ENCODE measurements at regions not wholly inside any gene's neighbourhood (a gene's known extent, or its start where the extent isn't known, plus 50 kb on each side); places are given as distances from the start of the nearest gene placed in this dataset.
"Not testable (repeated sequence)": the region's sequence is repeated elsewhere in the genome, so short reads cannot be mapped to it uniquely, and the experiment has no call there.

DNA sequence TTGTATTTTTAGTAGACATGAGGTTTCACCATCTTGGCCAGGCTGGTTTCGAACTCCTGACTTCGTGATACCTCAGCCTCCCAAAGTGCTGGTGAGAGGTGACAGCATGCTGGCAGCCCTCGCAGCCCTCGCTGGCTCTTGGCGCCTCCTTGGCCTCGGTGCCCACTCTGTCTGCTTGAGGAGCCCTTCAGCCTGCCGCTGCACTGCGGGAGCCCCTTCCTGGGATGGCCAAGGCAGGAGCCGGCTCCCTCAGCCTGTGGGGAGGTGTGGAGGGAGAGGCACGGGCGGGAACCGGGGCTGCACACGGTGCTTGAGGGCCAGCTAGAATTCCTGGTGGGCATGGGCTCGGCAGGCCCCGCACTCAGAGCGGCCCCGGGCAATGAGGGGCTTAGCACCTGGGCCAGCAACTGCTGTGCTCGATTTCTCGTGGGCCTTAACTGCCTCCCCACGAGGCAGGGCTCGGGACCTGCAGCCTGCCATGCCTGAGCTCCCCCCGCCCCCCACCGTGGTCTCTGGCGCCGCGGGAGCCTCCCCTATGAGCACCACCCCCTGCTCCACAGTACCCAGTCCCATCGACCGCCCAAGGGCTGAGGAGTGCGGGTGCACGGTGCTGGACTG is 96.5 kb upstream of the RHOBTB1 start:
- DNase-seq, result no peak

- no peak for DNase-seq
Measured at GRCh38 chr10:61039868-61040267, 95.9 kb upstream of the RHOBTB1 start.

DNA sequence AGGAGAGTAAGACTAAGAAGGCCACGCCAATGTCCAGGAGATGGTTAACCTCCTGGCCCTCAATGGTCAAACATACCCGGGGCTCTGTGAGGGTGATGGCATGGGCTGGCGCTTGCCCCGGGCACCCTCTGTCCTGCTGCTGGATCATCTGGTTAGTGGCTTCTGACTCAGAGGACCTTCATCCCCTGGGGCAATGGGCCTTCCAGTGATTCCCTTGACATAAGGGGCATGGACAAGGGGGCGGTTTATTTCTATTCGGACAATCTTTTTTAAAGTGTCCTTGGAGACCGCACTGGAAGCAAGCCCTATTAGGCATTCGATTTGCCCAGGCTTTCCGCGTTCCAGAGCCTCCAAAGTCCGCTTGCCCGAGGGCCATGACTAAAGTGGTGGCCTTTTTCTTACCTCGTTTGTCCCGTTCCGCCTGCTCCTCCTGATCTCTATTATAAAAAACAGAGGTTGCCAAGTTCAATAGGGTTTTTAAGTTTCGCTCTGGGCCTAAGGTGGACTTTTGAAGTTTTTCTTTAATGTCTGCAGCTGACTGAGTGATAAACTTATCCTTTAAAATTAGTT is 93.4 kb upstream of the RHOBTB1 start:
- not testable (repeated sequence) for DNase-seq

DNA sequence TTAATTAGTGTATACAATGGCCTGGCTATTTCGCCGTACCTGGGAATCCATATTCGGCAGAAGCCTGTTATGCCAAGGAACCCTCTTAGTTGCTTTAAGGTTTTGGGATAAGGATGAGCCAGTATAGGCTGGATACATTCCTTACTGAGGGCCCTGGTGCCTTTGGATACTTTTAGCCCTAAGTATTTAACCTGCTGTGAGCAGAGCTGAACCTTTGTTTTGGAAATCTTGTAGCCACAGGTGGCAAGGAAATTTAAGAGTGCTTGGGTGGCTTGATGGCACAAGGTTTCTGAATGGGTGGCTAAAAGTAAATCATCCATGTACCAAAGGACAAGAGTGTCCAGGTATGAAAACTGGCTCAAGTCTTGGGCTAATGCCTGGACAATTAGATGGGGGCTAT is 92.2 kb upstream of the RHOBTB1 start:
- DNase-seq, result not testable (repeated sequence)

- no peak for DNase-seq
Measured at GRCh38 chr10:61031341-61031740, 87.4 kb upstream of the RHOBTB1 start.

- no peak for DNase-seq
Measured at GRCh38 chr10:61029411-61029810, 85.4 kb upstream of the RHOBTB1 start.

GRCh38 chr10:61028861-61029361 is 84.9 kb upstream of the RHOBTB1 start:
- no peak for DNase-seq

DNA sequence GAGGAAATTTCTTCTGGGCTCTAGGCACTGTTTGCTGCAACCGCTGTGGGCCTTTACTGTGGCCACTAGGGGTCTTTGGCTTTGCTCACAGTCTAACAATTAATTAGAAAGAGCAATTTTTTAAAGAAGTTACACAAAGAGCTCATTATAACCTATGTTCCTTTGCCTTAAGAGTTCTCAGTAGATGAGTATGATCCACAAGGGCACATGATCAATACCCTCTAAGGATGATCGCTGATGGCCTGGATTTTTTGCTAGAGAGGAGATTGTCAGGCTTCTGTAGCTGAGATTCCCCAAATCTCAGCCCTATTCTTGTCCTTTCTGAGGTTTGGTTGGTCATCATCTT is 80.8 kb upstream of the RHOBTB1 start:
- no peak for DNase-seq

- no peak for DNase-seq
Measured at GRCh38 chr10:61024151-61024855, 80.3 kb upstream of the RHOBTB1 start.

DNA sequence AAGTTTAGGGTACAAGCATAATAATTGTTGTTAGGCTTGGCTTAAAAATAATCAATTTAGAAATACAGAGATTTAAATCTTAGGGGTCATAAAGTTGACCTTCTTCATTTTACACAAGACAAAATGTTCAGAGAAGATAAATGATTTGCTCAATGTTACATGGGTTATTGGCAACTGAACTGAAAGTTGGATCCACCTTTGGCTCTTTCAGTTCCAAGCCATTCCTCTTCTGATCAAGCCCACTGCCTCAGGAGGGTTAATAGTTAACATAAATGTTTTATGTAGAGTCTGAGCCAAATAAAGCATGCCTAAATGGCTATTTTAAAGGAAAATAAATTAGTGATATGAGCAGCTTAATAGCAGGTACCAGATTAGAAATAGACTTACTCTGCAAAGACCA is 79.1 kb upstream of the RHOBTB1 start:
- no peak for DNase-seq

- DNase-seq, result no peak
Measured at GRCh38 chr10:61021926-61022325, 77.9 kb upstream of the RHOBTB1 start.

DNA sequence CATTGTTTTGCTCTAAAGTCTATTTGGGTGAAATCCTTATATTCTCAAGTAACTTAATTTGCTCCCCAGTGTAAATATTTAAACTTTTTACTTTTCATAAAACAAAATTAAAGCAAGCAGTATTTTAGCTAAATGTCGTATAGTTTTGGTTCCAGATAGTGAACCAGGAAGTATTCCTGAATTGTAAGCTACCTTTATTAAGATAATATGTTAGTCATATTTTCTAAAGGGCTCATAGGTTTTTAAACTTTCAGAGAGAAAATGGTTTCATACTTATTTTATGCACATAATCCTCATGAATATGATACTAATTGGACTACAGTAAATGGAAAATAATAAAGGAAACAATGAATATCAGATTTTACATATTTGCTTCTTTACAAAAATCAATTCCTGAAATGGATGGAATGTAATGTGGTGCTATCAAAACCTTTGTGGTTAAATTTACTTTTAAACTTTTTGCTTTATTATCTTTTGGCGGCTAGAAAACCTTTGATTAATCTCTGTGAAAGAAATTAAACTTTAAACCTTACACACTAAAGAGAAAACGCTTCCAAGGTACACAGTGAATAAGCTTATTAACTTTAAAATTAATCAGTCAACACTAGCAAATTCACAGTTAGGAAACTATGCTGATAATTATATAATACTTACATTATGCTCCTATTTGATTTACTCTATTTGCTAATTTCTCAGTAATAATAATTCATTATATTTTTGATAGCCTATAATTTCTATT is 76.6 kb upstream of the RHOBTB1 start:
- no peak for DNase-seq

DNA sequence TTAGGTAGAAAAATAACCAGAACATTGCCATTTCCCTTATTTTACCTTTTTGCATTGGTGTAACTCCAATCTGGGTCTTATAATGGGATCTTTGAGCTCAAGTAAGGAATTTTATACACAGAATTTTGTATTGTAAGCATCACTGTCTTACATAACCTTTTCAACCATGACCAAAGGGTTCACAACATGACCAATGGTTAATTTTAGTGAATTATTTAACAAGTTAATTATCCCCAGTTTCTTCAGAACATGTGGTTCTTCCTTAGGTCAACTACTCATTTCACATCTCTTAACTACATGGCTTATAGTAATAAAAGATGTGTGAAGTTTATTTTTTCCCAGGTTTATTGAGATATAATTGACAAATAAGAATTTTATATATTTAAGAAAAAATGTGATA is 74.2 kb upstream of the RHOBTB1 start:
- no peak for DNase-seq

- no peak for DNase-seq
Measured at GRCh38 chr10:61016630-61017029, 72.6 kb upstream of the RHOBTB1 start.

DNA sequence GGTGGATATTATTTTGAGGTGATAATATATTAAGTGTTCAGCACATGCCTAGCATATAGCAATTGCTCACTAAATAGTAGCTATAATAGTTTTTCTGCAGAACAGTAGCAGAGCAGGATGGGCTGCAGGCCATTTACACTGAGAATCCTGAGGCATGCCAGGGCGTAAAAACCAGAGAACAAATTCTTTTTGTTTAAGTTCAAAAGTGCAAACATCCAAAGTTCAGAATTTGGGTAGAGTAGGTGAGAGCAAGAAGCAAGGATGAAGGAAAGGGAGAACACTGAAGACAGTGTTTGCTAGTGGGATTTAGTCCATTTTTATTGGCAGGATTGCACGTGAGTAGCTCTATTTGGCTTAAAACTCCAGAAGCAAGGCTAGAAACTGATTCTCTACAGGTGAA is 72.0 kb upstream of the RHOBTB1 start:
- no peak for DNase-seq

GRCh38 chr10:61010863-61011262 is 66.9 kb upstream of the RHOBTB1 start:
- no peak for DNase-seq

GRCh38 chr10:61003069-61003468 is 59.1 kb upstream of the RHOBTB1 start:
- not testable (repeated sequence) for DNase-seq

DNA sequence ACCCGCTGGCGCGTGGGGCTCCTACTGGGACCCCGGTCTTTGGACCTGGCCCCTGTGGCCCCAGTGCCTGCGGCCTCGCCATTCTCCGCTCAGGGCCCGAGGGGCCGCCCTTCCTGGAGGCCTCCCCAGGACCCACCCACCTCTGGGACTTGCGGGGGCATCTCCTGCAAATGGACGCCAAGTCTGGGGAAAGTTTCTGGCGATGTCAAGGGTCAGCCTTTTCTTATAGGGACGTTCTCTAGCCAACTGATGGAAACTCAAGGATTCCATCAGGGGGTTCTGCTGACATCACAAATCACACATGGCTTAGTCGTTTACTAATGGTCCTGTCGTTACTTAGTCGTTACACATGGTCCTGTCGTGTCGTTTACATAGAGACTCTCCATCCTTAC is 57.7 kb upstream of the RHOBTB1 start:
- DNase-seq, result no peak

DNA sequence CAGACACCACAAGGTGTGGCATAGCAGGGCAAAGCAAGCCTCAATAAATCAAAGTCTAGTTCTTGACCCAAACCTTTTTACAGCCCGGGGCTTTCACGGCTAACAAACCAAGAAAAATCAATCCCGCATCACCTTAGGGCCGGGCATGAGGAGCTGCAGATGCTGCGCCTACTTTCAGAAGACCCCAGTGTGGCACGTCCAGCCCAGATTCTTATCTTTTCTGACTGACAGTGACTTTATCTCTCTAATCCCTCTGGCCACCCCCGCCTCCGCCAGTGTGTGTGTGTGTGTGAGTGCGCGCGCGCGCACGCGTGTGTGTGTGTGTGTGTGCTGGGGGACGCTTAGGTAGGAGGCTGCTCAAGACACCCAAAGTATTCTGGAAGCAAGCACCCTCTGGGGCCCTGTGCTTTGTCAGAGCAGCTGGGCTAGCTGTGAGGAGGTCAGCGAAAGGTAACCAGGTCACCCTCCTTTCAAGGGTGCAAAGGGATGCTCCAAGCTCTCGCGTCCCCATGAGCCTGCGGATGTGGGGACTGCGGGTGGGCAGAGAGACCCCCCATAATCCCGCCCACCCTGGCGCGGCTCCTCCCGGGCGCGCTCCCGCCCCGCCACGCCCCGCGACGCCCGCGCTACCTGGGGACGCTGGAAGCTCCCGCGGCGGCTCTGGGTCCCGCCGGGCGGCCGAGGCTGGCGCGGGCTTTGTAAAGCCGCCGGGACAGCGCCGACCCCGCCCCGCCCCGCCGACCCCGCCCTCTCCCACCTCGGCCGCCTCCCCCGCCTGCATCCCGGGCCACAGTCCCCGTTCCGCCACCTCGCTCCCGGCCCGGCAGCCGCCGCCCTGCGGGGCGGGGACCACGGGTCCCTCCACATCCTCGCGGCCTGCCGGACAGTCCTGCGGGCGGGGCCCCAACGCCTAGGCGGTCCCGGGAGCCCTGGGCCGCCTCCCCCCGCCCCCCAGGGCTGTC is 57.1 kb upstream of the RHOBTB1 start:
- peak; percentile 26 for DNase-seq

DNA sequence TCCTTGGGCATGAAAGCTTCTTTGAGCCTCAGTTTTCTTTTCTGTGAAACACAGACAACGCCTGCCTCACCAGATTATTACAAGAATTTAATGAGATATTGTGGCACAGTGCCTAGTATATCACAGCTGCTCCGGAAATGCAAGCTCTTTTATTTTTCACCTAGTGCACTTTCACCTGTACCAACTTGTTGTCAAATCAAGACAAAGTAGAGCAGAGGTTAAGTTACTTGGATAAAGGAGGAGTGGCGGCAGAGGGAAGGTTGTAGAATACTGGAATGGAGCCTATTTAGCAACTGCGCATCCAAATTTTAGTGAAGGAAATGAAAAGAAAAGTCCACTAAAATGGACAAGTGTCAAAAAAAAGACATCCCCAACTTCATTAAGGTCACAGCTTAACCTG is 54.9 kb upstream of the RHOBTB1 start:
- DNase-seq, result no peak

- DNase-seq, result no peak
Measured at GRCh38 chr10:60994128-60994527, 50.1 kb upstream of the RHOBTB1 start.

All from stimulated activated CD4-positive, alpha-beta T cell treated with anti-CD3 and anti-CD28 coated beads, Interleukin-15, amount 100 ng/mL, for 24 hours (primary cell).